ENCODE measurements at regions not wholly inside any gene's neighbourhood (a gene's known extent, or its start where the extent isn't known, plus 50 kb on each side); places are given as distances from the start of the nearest gene placed in this dataset.

DNA sequence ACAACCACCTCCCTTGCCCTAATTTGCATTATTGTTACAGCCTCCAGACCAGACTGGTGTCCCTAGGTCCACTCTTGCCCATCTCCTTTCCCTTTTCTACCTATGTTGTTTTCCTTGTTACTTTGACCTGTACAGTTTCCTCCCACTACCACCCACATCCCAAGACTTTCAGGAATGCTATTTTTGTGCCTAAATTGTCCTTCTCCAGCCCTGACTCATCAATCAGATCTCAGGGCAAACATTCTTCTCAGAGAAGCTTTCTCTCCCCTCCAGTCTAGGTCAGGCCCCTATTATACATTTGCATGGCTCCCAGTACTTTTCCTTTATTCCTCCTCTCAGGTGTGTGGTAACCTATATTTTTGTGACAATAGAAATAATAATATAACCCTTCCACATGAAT lies 241.5 kb downstream of the IGSF11 start:
- no peak overlapping the region for H3K4me3 ChIP-seq
- no peaks in the 10 kb centered on the region for H3K9me3 ChIP-seq
- DNase-seq (ENCODE audit: low spot score): no peak
- H3K4me1 ChIP-seq (replicated peaks): no peaks in the 10 kb centered on the region
- intact Hi-C loops (cut with DNase I): no loop called here
- H3K36me3 ChIP-seq: no peaks in the 10 kb centered on the region
- H3K27ac ChIP-seq: no peak overlapping the region
- TF ChIP-seq POLR2AphosphoS5 (IDR thresholded peaks at IDR 0.05): no peak
- TF ChIP-seq, protein P1, sequence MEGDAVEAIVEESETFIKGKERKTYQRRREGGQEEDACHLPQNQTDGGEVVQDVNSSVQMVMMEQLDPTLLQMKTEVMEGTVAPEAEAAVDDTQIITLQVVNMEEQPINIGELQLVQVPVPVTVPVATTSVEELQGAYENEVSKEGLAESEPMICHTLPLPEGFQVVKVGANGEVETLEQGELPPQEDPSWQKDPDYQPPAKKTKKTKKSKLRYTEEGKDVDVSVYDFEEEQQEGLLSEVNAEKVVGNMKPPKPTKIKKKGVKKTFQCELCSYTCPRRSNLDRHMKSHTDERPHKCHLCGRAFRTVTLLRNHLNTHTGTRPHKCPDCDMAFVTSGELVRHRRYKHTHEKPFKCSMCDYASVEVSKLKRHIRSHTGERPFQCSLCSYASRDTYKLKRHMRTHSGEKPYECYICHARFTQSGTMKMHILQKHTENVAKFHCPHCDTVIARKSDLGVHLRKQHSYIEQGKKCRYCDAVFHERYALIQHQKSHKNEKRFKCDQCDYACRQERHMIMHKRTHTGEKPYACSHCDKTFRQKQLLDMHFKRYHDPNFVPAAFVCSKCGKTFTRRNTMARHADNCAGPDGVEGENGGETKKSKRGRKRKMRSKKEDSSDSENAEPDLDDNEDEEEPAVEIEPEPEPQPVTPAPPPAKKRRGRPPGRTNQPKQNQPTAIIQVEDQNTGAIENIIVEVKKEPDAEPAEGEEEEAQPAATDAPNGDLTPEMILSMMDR (IDR thresholded peaks at IDR 0.05): no peak
- no peak for TF ChIP-seq POLR2A (IDR thresholded peaks at IDR 0.05)
- H3K27me3 ChIP-seq (replicated peaks; ENCODE audit: insufficient read depth): no peaks in the 10 kb centered on the region

DNA sequence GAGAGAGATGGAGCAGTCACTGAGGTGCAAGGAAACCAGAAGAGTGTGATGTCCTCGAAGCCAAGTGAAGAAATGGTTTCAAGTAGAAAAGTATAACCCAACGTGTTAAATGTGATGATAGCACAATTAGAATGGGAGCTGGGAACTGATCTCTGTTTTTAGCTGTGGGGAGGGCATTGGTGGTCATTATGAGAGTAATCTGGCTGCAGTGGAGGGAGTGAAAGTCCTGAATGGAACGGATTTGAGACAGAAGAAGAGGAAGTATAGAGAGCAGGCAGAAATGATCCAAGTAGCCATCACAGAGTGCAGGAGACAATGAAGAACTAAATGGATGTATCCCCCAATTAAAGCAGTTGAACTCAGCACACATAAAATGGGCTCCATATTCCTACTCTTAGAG lies 235.3 kb downstream of the IGSF11 start:
- TF ChIP-seq POLR2A (IDR thresholded peaks at IDR 0.05) (no peak), POLR2AphosphoS5 (IDR thresholded peaks at IDR 0.05) (no peak)
- TF ChIP-seq, protein P1 (IDR thresholded peaks at IDR 0.05): no peak
- 95% methylated on average over 3 of the region's 3 CpGs for WGBS
- H3K27me3 ChIP-seq (replicated peaks; ENCODE audit: insufficient read depth): no peaks in the 10 kb centered on the region
- intact Hi-C loops (cut with DNase I): no loop called here
- H3K4me3 ChIP-seq: no peak overlapping the region
- no peaks in the 10 kb centered on the region for H3K9me3 ChIP-seq
- DNase-seq (ENCODE audit: low spot score): no peak
- no peak overlapping the region for H3K27ac ChIP-seq
- no peaks in the 10 kb centered on the region for H3K4me1 ChIP-seq (replicated peaks)
- no peaks in the 10 kb centered on the region for H3K36me3 ChIP-seq

DNA sequence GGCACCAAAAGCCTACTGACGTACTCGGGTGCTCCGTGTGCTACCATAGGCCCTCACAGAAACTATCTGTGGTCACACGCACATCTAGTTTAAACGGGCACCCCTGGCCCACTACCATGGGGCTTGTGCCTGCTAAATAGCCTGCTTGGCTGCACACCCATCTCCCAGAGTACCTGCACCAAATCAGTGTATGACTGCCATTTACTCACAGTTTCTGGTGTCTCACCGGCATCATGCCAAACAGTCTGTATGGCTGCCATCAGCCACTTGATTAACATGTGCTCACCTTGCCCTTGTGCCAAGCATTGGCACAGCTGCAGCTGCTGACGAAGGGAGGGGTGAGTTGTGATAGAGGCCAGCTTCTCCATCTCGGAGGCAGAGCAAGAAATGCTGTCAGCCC lies 232.7 kb downstream of the IGSF11 start:
- Histone ChIP-seq H3K4me3 (no peak overlapping the region), H3K36me3 (no peaks in the 10 kb centered on the region), H3K4me1 (replicated peaks) (no peaks in the 10 kb centered on the region), H3K9me3 (no peaks in the 10 kb centered on the region), H3K27ac (no peak overlapping the region), H3K27me3 (replicated peaks; ENCODE audit: insufficient read depth) (no peaks in the 10 kb centered on the region)
- intact Hi-C loops (cut with DNase I): no loop called here
- WGBS: 55% methylated on average over 8 of the region's 8 CpGs
- TF ChIP-seq POLR2A (IDR thresholded peaks at IDR 0.05) (no peak), POLR2AphosphoS5 (IDR thresholded peaks at IDR 0.05) (no peak)
- TF ChIP-seq, protein P1 (IDR thresholded peaks at IDR 0.05): no peak
- DNase-seq (ENCODE audit: low spot score): no peak

DNA sequence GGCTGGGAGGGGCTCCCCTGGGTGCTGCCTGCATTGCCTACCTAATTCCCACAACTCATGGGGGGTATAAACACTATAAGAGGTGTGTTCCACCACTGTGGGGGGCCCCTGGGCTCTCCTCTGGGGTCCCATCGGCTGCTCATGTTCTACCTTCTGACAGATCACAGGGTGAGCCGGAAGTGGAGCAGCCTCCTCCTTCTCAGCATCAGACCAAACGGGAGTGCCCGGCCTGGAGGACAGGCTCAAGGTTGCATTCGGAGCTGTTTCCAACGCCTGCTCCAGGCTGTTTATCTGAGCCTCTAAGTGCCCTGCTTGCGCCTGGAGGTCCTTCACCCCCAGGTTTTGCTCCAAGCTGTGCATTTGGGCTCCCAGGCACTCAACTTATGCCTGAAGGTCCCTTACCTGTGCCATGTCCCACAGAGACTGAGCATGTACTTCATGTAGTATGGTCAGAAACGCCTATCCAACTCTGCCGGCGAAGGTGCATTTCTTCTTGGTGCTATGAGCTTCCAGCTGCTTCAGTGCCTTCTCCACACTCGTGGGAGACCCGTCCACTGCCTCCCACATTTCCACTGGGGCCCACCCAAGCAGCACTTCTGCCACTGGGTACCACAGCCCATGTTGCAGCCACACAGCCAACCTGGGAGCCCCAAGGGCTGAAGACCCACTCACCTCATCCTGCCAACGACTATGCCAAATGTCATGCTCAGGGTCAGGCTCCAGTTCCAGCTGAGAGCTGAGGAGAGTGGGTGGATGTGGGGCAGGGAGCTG lies 232.1 kb downstream of the IGSF11 start:
- no peak for DNase-seq (ENCODE audit: low spot score)
- Histone ChIP-seq H3K27ac (no peak overlapping the region), H3K4me3 (no peak overlapping the region), H3K27me3 (replicated peaks; ENCODE audit: insufficient read depth) (no peaks in the 10 kb centered on the region), H3K4me1 (replicated peaks) (no peaks in the 10 kb centered on the region), H3K36me3 (no peaks in the 10 kb centered on the region), H3K9me3 (no peaks in the 10 kb centered on the region)
- TF ChIP-seq POLR2A (IDR thresholded peaks at IDR 0.05): no peak
- TF ChIP-seq, protein P1 (IDR thresholded peaks at IDR 0.05): no peak
- 84% methylated on average over 13 of the region's 13 CpGs for WGBS
- intact Hi-C loops (cut with DNase I): no loop called here

DNA sequence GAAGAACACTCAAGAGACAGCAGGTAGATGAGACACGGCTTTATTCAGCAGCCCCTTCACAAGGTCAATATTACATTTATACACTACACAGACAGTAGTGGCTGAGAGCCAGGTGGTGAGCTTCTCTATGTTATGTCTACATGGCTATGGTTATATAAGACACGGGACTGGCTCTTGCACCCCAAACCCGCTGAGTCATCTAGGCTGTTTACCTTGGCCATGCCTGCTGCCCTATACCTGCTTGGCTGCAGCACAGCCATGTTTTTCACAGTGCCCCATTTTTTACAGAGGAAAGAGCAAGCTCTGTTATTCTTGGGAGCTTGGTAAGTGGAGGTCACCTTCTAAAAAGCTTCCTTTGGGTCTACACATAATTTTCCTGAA lies 231.6 kb downstream of the IGSF11 start:
- Histone ChIP-seq H3K4me3 (no peak overlapping the region), H3K4me1 (replicated peaks) (no peaks in the 10 kb centered on the region), H3K9me3 (no peaks in the 10 kb centered on the region), H3K27me3 (replicated peaks; ENCODE audit: insufficient read depth) (no peaks in the 10 kb centered on the region), H3K36me3 (no peaks in the 10 kb centered on the region), H3K27ac (no peak overlapping the region)
- DNase-seq (ENCODE audit: low spot score): no peak
- TF ChIP-seq POLR2AphosphoS5 (IDR thresholded peaks at IDR 0.05): no peak
- TF ChIP-seq POLR2A (IDR thresholded peaks at IDR 0.05): no peak
- TF ChIP-seq, protein P1 (IDR thresholded peaks at IDR 0.05): no peak
- 78% methylated on average over 3 of the region's 3 CpGs for WGBS
- intact Hi-C loops (cut with DNase I): no loop called here

All from prostate gland (tissue), 2 donors.